ENCODE measurements at regions not wholly inside any gene's neighbourhood (a gene's known extent, or its start where the extent isn't known, plus 50 kb on each side); places are given as distances from the start of the nearest gene placed in this dataset.

DNA sequence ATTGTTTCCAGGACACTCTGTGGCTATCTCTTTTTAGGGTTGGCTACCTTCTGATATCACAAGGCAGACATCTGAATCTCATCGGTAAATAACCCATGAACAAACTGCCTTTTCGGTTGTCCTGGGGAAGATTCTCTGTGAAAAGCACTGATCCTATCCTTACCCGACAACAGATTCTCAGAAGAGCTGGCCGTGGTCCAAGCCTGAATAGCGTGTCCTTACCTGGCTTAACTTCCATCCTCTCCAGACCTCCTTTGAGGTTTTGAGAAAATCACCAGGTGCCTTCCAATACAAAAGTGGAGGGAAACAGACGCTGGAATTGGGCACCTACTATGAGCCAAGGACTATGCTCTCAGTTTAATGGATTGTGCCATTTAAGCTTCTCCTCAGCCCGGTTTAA, 87.4 kb upstream of the ARHGEF3 start:
- TF ChIP-seq, protein P1, sequence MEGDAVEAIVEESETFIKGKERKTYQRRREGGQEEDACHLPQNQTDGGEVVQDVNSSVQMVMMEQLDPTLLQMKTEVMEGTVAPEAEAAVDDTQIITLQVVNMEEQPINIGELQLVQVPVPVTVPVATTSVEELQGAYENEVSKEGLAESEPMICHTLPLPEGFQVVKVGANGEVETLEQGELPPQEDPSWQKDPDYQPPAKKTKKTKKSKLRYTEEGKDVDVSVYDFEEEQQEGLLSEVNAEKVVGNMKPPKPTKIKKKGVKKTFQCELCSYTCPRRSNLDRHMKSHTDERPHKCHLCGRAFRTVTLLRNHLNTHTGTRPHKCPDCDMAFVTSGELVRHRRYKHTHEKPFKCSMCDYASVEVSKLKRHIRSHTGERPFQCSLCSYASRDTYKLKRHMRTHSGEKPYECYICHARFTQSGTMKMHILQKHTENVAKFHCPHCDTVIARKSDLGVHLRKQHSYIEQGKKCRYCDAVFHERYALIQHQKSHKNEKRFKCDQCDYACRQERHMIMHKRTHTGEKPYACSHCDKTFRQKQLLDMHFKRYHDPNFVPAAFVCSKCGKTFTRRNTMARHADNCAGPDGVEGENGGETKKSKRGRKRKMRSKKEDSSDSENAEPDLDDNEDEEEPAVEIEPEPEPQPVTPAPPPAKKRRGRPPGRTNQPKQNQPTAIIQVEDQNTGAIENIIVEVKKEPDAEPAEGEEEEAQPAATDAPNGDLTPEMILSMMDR (IDR thresholded peaks at IDR 0.05; ENCODE audit: borderline replicate concordance, extremely low read depth, low read length, poor library complexity, severe bottlenecking) = no peak
- TF ChIP-seq EZH2 (IDR thresholded peaks at IDR 0.05; ENCODE audit: borderline replicate concordance, low read depth, low read length, severe bottlenecking) = no peak
